GM12878 (cell line): ENCODE measurements at regions not wholly inside any gene's neighbourhood (a gene's known extent, or its start where the extent isn't known, plus 50 kb on each side); places are given as distances from the start of the nearest gene placed in this dataset.

Experiments
- ATAC-seq: fragments of 200-7000 bp; cut with Tn5 transposase; 3 replicates; pipeline ENCODE4 v1.9.1; 2020; ENCODE audit warnings: mild to moderate bottlenecking, moderate library complexity
- BruUV-seq: library from RNA; stranded (reverse); fragments of 400-500 nt; replicated peaks from 2 replicates; lab custom pipeline; 2021; lab: Mats Ljungman, UMichigan
- CTCF ChIA-PET: fragments of 300-600 bp; sonication (Branson Sonifier 250); formaldehyde crosslinking; extraction: SDS; loops from one replicate; lab custom pipeline; 2021; ENCODE audit warnings: inconsistent platforms; lab: Yijun Ruan, JAX
- POLR2A ChIA-PET: fragments of 350-600 bp; formaldehyde crosslinking; extraction: SDS; loops from one replicate; lab custom pipeline; 2021; ENCODE audit warnings: inconsistent platforms; lab: Charles Lee
- RAD21 ChIA-PET: fragments of 300-600 bp; sonication (Branson Sonifier 250); formaldehyde crosslinking; loops from one replicate; lab custom pipeline; 2023; ENCODE audit warnings: antibody characterized with exemption; ENCODE audit not compliant: unreplicated experiment; lab: Charles Lee
- SMC1A ChIA-PET: fragments of 300-600 bp; sonication (Branson Sonifier 250); formaldehyde crosslinking; loops from one replicate; lab custom pipeline; 2023; ENCODE audit not compliant: unreplicated experiment, uncharacterized antibody; lab: Charles Lee
- DNase-seq: peaks from one replicate; pipeline ENCODE4 v3.0.0-alpha.2; 2011; ENCODE audit warnings: low read depth, low spot score
- FAIRE-seq: peaks from 3 replicates; lab custom pipeline; 2011; peaks lifted over from hg19 to GRCh38; lab: Jason Lieb, UNC
- H2AFZ ChIP-seq: 2 replicates; pipeline ENCODE4 v1.6.0; 2011; ENCODE audit warnings: low read depth, low read length, control low read depth; ENCODE audit not compliant: control insufficient read depth
- H3K27ac ChIP-seq: 2 replicates; pipeline ENCODE4 v1.5.1; 2011; ENCODE audit warnings: control low read depth; ENCODE audit not compliant: control insufficient read depth, insufficient read depth
- H3K27me3 ChIP-seq, 2 experiments: replicated peaks in 1 of 2; 2 replicates each; pipeline versions ENCODE4 v1.6.0 to v1.6.1; 2011; ENCODE audit warnings: low read length in 1 of 2; ENCODE audit not compliant: control insufficient read depth in 2 of 2, insufficient read depth in 2 of 2
- H3K36me3 ChIP-seq, 2 experiments: 2 replicates each; pipeline ENCODE4 v1.5.1; 2011; ENCODE audit warnings: low read length in 1 of 2; ENCODE audit not compliant: control insufficient read depth in 2 of 2, insufficient read depth in 2 of 2
- H3K4me1 ChIP-seq: 2 replicates; pipeline ENCODE4 v1.6.1; 2011; ENCODE audit warnings: mild to moderate bottlenecking, low read length, moderate library complexity, mixed read lengths; ENCODE audit not compliant: control insufficient read depth, insufficient read depth
- H3K4me2 ChIP-seq: 2 replicates; pipeline ENCODE4 v1.6.0; 2011; ENCODE audit warnings: control low read depth; ENCODE audit not compliant: control insufficient read depth, insufficient read depth
- H3K4me3 ChIP-seq: fragments of 200-600 bp; sonication (generic); 2 replicates; pipeline ENCODE4 v1.5.1; 2016
- H3K79me2 ChIP-seq: 2 replicates; pipeline ENCODE4 v1.6.0; 2011; ENCODE audit warnings: low read length; ENCODE audit not compliant: control insufficient read depth, insufficient read depth
- H3K9ac ChIP-seq: 2 replicates; pipeline ENCODE4 v1.8.0; 2011; ENCODE audit warnings: low read length, control low read depth, mixed read lengths; ENCODE audit not compliant: control insufficient read depth, insufficient read depth
- H3K9me3 ChIP-seq: replicated peaks from 3 replicates; pipeline ENCODE4 v1.5.1; 2011; ENCODE audit warnings: mild to moderate bottlenecking, low read length; ENCODE audit not compliant: control insufficient read depth, insufficient read depth
- H4K20me1 ChIP-seq: 2 replicates; pipeline ENCODE4 v1.6.0; 2011; ENCODE audit not compliant: control insufficient read depth, insufficient read depth
- BCL11A ChIP-seq: IDR thresholded peaks from 2 replicates; pipeline ENCODE4 v1.6.1; 2011; ENCODE audit warnings: low read depth, low read length
- BRCA1 ChIP-seq: IDR thresholded peaks from 2 replicates; pipeline ENCODE4 v1.6.1; 2011; ENCODE audit warnings: low read depth, low read length, improper control_type of control experiment
- FOS ChIP-seq: IDR thresholded peaks from 3 replicates; pipeline ENCODE4 v1.6.1; 2011; ENCODE audit warnings: borderline replicate concordance; ENCODE audit not compliant: insufficient read length; ENCODE audit errors: extremely low read depth
- NFYB ChIP-seq: IDR thresholded peaks from 2 replicates; pipeline ENCODE4 v1.6.1; 2011; ENCODE audit warnings: low read depth, mild to moderate bottlenecking, low read length, improper control_type of control experiment, moderate library complexity; ENCODE audit not compliant: insufficient read depth
- TCF12 ChIP-seq: IDR thresholded peaks from 2 replicates; pipeline ENCODE4 v1.6.1; 2011; ENCODE audit warnings: low read depth, mild to moderate bottlenecking, low read length
- WGBS: methylation state at CpG from one replicate; pipeline ENCODE4 v1.1.6; 2016; ENCODE audit warnings: low lambda C conversion rate; ENCODE audit not compliant: insufficient replicate concordance, insufficient coverage; ENCODE audit errors: missing lambda C conversion rate; 5-methylcytosine and 5-hydroxymethylcytosine counted together
- in situ Hi-C: fragments of 300-500 bp; cut with MboI; formaldehyde crosslinking; loops from 9 replicates; pipeline ENCODE4 v1.14.3; 2018; ENCODE audit warnings: mixed read lengths
- intact Hi-C: fragments of 100-400 bp; cut with micrococcal nuclease; formaldehyde crosslinking; loops from one replicate; pipeline ENCODE4 v1.14.2; 2022; ENCODE audit not compliant: unreplicated experiment
- TF ChIP-seq, protein P1 (sequence below): fragments of 450-650 bp; IDR thresholded peaks from 2 replicates; pipeline ENCODE4 v1.6.1; 2016; ENCODE audit warnings: mild to moderate bottlenecking
- TF ChIP-seq, protein P2 (sequence below): fragments of 450-650 bp; IDR thresholded peaks from 2 replicates; pipeline ENCODE4 v1.6.1; 2016; ENCODE audit warnings: mild to moderate bottlenecking, moderate library complexity, borderline replicate concordance
- TF ChIP-seq, protein P3 (sequence below): fragments of 450-650 bp; IDR thresholded peaks from 2 replicates; pipeline ENCODE4 v1.6.1; 2014; ENCODE audit warnings: mild to moderate bottlenecking

DNA sequence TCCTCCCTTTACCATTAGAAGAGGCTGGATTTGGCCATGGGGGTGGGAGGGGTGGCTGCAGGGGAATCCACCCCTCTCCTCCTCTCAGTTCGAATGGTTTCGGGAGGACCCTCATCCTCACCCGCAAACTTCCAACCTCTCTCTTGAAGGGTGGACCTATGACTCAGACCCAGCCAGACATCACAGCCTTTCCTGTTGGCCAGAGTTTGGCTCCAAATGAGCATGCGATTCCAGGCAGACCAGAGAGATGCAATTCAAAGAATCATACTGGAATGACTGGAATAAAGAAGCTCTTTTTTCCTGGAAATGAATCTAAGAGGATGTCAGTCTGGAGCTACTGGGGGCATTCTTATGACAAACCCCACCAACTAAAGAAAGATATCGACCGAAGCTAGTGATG lies 516.7 kb upstream of the MDFIC2 start:
- no peak for FAIRE-seq
- 22% methylated on average over 6 of the region's 6 CpGs for WGBS
- CTCF ChIA-PET: no interaction called here

More for the DNA sequence above, 516.7 kb upstream of the MDFIC2 start:
- BruUV-seq: no TSS peak
- H3K4me1 ChIP-seq: no peaks in the 10 kb centered on the region
- RAD21 ChIA-PET: no interaction called here
- no peak overlapping the region for H3K27ac ChIP-seq
- H2AFZ ChIP-seq: no peak overlapping the region
- H3K79me2 ChIP-seq: no peaks in the 10 kb centered on the region
- no peak overlapping the region for H3K9ac ChIP-seq
- no peak overlapping the region for H3K4me3 ChIP-seq
- no peaks in the 10 kb centered on the region for H3K36me3 ChIP-seq
- ATAC-seq (no peak), DNase-seq (no peak)
- no peaks in the 10 kb centered on the region for H3K9me3 ChIP-seq
- H3K4me2 ChIP-seq: no peak overlapping the region
- intact Hi-C loops: no loop called here
- no peaks in the 10 kb centered on the region for H3K27me3 ChIP-seq
- SMC1A ChIA-PET: no interaction called here
- POLR2A ChIA-PET: no interaction called here
- H4K20me1 ChIP-seq: no peaks in the 10 kb centered on the region
- in situ Hi-C loops: no loop called here
- TF ChIP-seq, protein P1, sequence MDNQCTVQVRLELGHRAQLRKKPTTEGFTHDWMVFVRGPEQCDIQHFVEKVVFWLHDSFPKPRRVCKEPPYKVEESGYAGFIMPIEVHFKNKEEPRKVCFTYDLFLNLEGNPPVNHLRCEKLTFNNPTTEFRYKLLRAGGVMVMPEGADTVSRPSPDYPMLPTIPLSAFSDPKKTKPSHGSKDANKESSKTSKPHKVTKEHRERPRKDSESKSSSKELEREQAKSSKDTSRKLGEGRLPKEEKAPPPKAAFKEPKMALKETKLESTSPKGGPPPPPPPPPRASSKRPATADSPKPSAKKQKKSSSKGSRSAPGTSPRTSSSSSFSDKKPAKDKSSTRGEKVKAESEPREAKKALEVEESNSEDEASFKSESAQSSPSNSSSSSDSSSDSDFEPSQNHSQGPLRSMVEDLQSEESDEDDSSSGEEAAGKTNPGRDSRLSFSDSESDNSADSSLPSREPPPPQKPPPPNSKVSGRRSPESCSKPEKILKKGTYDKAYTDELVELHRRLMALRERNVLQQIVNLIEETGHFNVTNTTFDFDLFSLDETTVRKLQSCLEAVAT: no peak
- TF ChIP-seq BRCA1 (no peak), TCF12 (no peak), BCL11A (no peak), NFYB (no peak), FOS (no peak)
- TF ChIP-seq, protein P2, sequence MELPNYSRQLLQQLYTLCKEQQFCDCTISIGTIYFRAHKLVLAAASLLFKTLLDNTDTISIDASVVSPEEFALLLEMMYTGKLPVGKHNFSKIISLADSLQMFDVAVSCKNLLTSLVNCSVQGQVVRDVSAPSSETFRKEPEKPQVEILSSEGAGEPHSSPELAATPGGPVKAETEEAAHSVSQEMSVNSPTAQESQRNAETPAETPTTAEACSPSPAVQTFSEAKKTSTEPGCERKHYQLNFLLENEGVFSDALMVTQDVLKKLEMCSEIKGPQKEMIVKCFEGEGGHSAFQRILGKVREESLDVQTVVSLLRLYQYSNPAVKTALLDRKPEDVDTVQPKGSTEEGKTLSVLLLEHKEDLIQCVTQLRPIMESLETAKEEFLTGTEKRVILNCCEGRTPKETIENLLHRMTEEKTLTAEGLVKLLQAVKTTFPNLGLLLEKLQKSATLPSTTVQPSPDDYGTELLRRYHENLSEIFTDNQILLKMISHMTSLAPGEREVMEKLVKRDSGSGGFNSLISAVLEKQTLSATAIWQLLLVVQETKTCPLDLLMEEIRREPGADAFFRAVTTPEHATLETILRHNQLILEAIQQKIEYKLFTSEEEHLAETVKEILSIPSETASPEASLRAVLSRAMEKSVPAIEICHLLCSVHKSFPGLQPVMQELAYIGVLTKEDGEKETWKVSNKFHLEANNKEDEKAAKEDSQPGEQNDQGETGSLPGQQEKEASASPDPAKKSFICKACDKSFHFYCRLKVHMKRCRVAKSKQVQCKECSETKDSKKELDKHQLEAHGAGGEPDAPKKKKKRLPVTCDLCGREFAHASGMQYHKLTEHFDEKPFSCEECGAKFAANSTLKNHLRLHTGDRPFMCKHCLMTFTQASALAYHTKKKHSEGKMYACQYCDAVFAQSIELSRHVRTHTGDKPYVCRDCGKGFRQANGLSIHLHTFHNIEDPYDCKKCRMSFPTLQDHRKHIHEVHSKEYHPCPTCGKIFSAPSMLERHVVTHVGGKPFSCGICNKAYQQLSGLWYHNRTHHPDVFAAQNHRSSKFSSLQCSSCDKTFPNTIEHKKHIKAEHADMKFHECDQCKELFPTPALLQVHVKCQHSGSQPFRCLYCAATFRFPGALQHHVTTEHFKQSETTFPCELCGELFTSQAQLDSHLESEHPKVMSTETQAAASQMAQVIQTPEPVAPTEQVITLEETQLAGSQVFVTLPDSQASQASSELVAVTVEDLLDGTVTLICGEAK: no peak
- TF ChIP-seq, protein P3, sequence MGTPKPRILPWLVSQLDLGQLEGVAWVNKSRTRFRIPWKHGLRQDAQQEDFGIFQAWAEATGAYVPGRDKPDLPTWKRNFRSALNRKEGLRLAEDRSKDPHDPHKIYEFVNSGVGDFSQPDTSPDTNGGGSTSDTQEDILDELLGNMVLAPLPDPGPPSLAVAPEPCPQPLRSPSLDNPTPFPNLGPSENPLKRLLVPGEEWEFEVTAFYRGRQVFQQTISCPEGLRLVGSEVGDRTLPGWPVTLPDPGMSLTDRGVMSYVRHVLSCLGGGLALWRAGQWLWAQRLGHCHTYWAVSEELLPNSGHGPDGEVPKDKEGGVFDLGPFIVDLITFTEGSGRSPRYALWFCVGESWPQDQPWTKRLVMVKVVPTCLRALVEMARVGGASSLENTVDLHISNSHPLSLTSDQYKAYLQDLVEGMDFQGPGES: no peak
- TF ChIP-seq, all 136 proteins: peak for 0
